ENCODE measurements at regions not wholly inside any gene's neighbourhood (a gene's known extent, or its start where the extent isn't known, plus 50 kb on each side); places are given as distances from the start of the nearest gene placed in this dataset.

DNA sequence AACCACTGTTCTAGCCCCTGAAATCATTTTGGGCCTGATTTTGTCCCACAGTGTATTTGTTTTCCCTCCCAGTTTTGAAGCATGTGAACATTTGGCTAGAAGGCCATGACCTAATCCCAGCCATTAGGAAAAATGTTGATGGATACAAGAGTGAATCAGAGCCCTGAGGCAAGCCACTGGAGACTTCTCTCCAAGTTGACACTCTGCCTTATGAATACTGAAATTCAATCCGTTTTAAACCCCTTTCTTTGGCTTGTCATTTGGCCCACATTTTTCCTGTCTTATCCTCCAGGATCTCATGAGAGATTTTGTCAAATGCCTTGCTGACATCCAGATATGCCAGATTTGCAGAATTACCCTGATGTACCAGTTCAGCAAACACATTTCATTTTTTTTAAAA lies 158.8 kb downstream of the FAT3 start:
- TF ChIP-seq POLR2A (IDR thresholded peaks at IDR 0.05; ENCODE audit: low read length) (no peak), GATA1 (IDR thresholded peaks at IDR 0.05; ENCODE audit: low read depth, low read length) (no peak)
